RWPE1 (cell line): ENCODE measurements at regions not wholly inside any gene's neighbourhood (a gene's known extent, or its start where the extent isn't known, plus 50 kb on each side); places are given as distances from the start of the nearest gene placed in this dataset.
"Not testable (repeated sequence)": the region's sequence is repeated elsewhere in the genome, so short reads cannot be mapped to it uniquely, and the experiment has no call there.

ENCODE experiments used
- CTCF ChIA-PET: fragments of 350-600 bp; sonication (Branson Sonifier 250); formaldehyde crosslinking; extraction: SDS; loops from one replicate; lab custom pipeline; 2021; lab: Yijun Ruan, JAX
- POLR2A ChIA-PET: fragments of 400-600 bp; formaldehyde crosslinking; extraction: SDS; loops from one replicate; lab custom pipeline; 2020; ENCODE audit warnings: antibody characterized with exemption; ENCODE audit not compliant: low non-redundant PET; lab: Yijun Ruan, JAX
- DNase-seq: peaks from one replicate; pipeline ENCODE4 v3.0.0; 2012; ENCODE audit warnings: low spot score
- H3K27ac ChIP-seq: fragments of 450-650 bp; 2 replicates; pipeline ENCODE4 v1.5.1; 2017
- CTCF ChIP-seq: fragments of 450-650 bp; conservative IDR thresholded peaks from 2 replicates; pipeline ENCODE4 v1.5.1; 2017; ENCODE audit warnings: low read depth, mild to moderate bottlenecking

GRCh38 chr16:29230671-29231096 lies 175.8 kb downstream of the NPIPB11 start:
- no peak overlapping the region for H3K27ac ChIP-seq
- CTCF ChIA-PET, result no interaction called here
- POLR2A ChIA-PET, result no interaction called here
- DNase-seq, result no peak
- TF ChIP-seq CTCF, result no peak

GRCh38 chr16:29230006-29230668 lies 176.4 kb downstream of the NPIPB11 start:
- CTCF ChIA-PET, POLR2A ChIA-PET, DNase-seq, H3K27ac ChIP-seq: not testable (repeated sequence)

- CTCF ChIA-PET, DNase-seq, POLR2A ChIA-PET, H3K27ac ChIP-seq: not testable (repeated sequence)
These were observed 176.9 kb downstream of the NPIPB11 start for GRCh38 chr16:29229616-29230005.

- DNase-seq, POLR2A ChIA-PET, CTCF ChIA-PET, H3K27ac ChIP-seq: not testable (repeated sequence)
These were observed 177.6 kb downstream of the NPIPB11 start for GRCh38 chr16:29228664-29229611.

GRCh38 chr16:29227751-29228663 lies 178.5 kb downstream of the NPIPB11 start:
- CTCF ChIA-PET, DNase-seq, POLR2A ChIA-PET, H3K27ac ChIP-seq: not testable (repeated sequence)

GRCh38 chr16:29226782-29227181 lies 179.7 kb downstream of the NPIPB11 start:
- no peak for TF ChIP-seq CTCF
- ChIA-PET POLR2A (no interaction called here), CTCF (no interaction called here)
- DNase-seq, result no peak
- no peak overlapping the region for H3K27ac ChIP-seq

GRCh38 chr16:29224675-29225074 lies 181.8 kb downstream of the NPIPB11 start:
- H3K27ac ChIP-seq, POLR2A ChIA-PET, DNase-seq, CTCF ChIA-PET: not testable (repeated sequence)

- CTCF ChIA-PET, POLR2A ChIA-PET, DNase-seq, H3K27ac ChIP-seq: not testable (repeated sequence)
These were observed 183.9 kb downstream of the NPIPB11 start for GRCh38 chr16:29222615-29223014.

- H3K27ac ChIP-seq, CTCF ChIA-PET, POLR2A ChIA-PET, DNase-seq: not testable (repeated sequence)
These were observed 184.5 kb downstream of the NPIPB11 start for GRCh38 chr16:29222008-29222407.

- CTCF ChIA-PET, POLR2A ChIA-PET, DNase-seq: not testable (repeated sequence)
- peak overlapping the region; percentile 20; the same call in 1 of the 2 replicates for H3K27ac ChIP-seq
These were observed 185.1 kb downstream of the NPIPB11 start for GRCh38 chr16:29221281-29221955.

- CTCF ChIA-PET, DNase-seq, POLR2A ChIA-PET, H3K27ac ChIP-seq: not testable (repeated sequence)
These were observed 185.8 kb downstream of the NPIPB11 start for GRCh38 chr16:29220647-29221191.

GRCh38 chr16:29219966-29220646 lies 186.4 kb downstream of the NPIPB11 start:
- CTCF ChIA-PET, DNase-seq, POLR2A ChIA-PET, H3K27ac ChIP-seq: not testable (repeated sequence)

GRCh38 chr16:29219562-29219961 lies 186.9 kb downstream of the NPIPB11 start:
- CTCF ChIA-PET, POLR2A ChIA-PET, H3K27ac ChIP-seq, DNase-seq: not testable (repeated sequence)
